T-helper 1 cell treated with Interleukin-12 subunit alpha and Interleukin-12 subunit beta and Interleukin-4 antibody, amounts not matched to agents 30 μg/mL and 1 μg/mL, for 36 hours (primary cell): ENCODE measurements at regions not wholly inside any gene's neighbourhood (a gene's known extent, or its start where the extent isn't known, plus 50 kb on each side); places are given as distances from the start of the nearest gene placed in this dataset.
"Not testable (repeated sequence)": the region's sequence is repeated elsewhere in the genome, so short reads cannot be mapped to it uniquely, and the experiment has no call there.

ENCODE experiments used
- H3K27ac Mint-ChIP-seq: one replicate; pipeline ENCODE4 v1.8.0; 2021; ENCODE audit warnings: mild to moderate bottlenecking, mixed read lengths
- H3K27me3 Mint-ChIP-seq: one replicate; pipeline ENCODE4 v1.8.0; 2021; ENCODE audit warnings: low read depth, mixed read lengths
- H3K36me3 Mint-ChIP-seq: one replicate; pipeline ENCODE4 v1.8.0; 2021; ENCODE audit warnings: low read depth, mixed read lengths
- H3K4me1 Mint-ChIP-seq: one replicate; pipeline ENCODE4 v1.8.0; 2021; ENCODE audit warnings: low read depth, mixed read lengths
- H3K4me3 Mint-ChIP-seq: one replicate; pipeline ENCODE4 v1.8.0; 2021; ENCODE audit warnings: mild to moderate bottlenecking, moderate library complexity, mixed read lengths
- H3K9me3 Mint-ChIP-seq: one replicate; pipeline ENCODE4 v1.8.0; 2021; ENCODE audit warnings: mixed read lengths

GRCh38 chr3:146770301-146770700, 165.2 kb upstream of the PLSCR5 start:
- Mint-ChIP-seq H3K27me3 (no peaks in the 10 kb centered on the region), H3K36me3 (no peaks in the 10 kb centered on the region), H3K4me3 (no peak overlapping the region), H3K4me1 (no peaks in the 10 kb centered on the region), H3K27ac (no peak overlapping the region), H3K9me3 (peaks cover 12% of the 10 kb centered on the region)

- no peak overlapping the region for H3K27ac Mint-ChIP-seq
- H3K27me3 Mint-ChIP-seq = no peaks in the 10 kb centered on the region
- no peaks in the 10 kb centered on the region for H3K9me3 Mint-ChIP-seq
- no peaks in the 10 kb centered on the region for H3K36me3 Mint-ChIP-seq
- H3K4me1 Mint-ChIP-seq = no peaks in the 10 kb centered on the region
- H3K4me3 Mint-ChIP-seq = no peak overlapping the region
These were observed 152.6 kb upstream of the PLSCR5 start for GRCh38 chr3:146757759-146758158.

GRCh38 chr3:146750196-146750595, 145.1 kb upstream of the PLSCR5 start:
- no peaks in the 10 kb centered on the region for H3K36me3 Mint-ChIP-seq
- H3K9me3 Mint-ChIP-seq = no peaks in the 10 kb centered on the region
- H3K27ac Mint-ChIP-seq = no peak overlapping the region
- H3K4me3 Mint-ChIP-seq = no peak overlapping the region
- H3K4me1 Mint-ChIP-seq = no peaks in the 10 kb centered on the region
- H3K27me3 Mint-ChIP-seq = no peaks in the 10 kb centered on the region

- Mint-ChIP-seq H3K27me3 (no peaks in the 10 kb centered on the region), H3K27ac (no peak overlapping the region), H3K4me1 (no peaks in the 10 kb centered on the region), H3K36me3 (no peaks in the 10 kb centered on the region), H3K4me3 (no peak overlapping the region), H3K9me3 (no peaks in the 10 kb centered on the region)
These were observed 142.8 kb upstream of the PLSCR5 start for GRCh38 chr3:146747928-146748327.

GRCh38 chr3:146747051-146747450, 141.9 kb upstream of the PLSCR5 start:
- Mint-ChIP-seq H3K36me3 (no peaks in the 10 kb centered on the region), H3K27ac (no peak overlapping the region), H3K27me3 (no peaks in the 10 kb centered on the region), H3K9me3 (no peaks in the 10 kb centered on the region), H3K4me1 (no peaks in the 10 kb centered on the region), H3K4me3 (no peak overlapping the region)

- Mint-ChIP-seq H3K4me3 (no peak overlapping the region), H3K27ac (no peak overlapping the region), H3K36me3 (no peaks in the 10 kb centered on the region), H3K27me3 (no peaks in the 10 kb centered on the region), H3K9me3 (no peaks in the 10 kb centered on the region), H3K4me1 (no peaks in the 10 kb centered on the region)
These were observed 141.0 kb upstream of the PLSCR5 start for GRCh38 chr3:146746190-146746589.

GRCh38 chr3:146739203-146739671, 134.1 kb upstream of the PLSCR5 start:
- H3K27ac Mint-ChIP-seq = no peak overlapping the region
- H3K9me3 Mint-ChIP-seq = no peaks in the 10 kb centered on the region
- no peaks in the 10 kb centered on the region for H3K27me3 Mint-ChIP-seq
- H3K36me3 Mint-ChIP-seq = no peaks in the 10 kb centered on the region
- no peak overlapping the region for H3K4me3 Mint-ChIP-seq
- no peaks in the 10 kb centered on the region for H3K4me1 Mint-ChIP-seq

GRCh38 chr3:146732325-146732724, 127.2 kb upstream of the PLSCR5 start:
- Mint-ChIP-seq H3K4me1 (no peaks in the 10 kb centered on the region), H3K36me3 (no peaks in the 10 kb centered on the region), H3K4me3 (no peak overlapping the region), H3K9me3 (peaks cover 5% of the 10 kb centered on the region), H3K27ac (no peak overlapping the region), H3K27me3 (no peaks in the 10 kb centered on the region)

- no peaks in the 10 kb centered on the region for H3K9me3 Mint-ChIP-seq
- no peaks in the 10 kb centered on the region for H3K36me3 Mint-ChIP-seq
- no peak overlapping the region for H3K27ac Mint-ChIP-seq
- no peak overlapping the region for H3K4me3 Mint-ChIP-seq
- H3K4me1 Mint-ChIP-seq = no peaks in the 10 kb centered on the region
- no peaks in the 10 kb centered on the region for H3K27me3 Mint-ChIP-seq
These were observed 110.0 kb upstream of the PLSCR5 start for GRCh38 chr3:146715170-146715569.

- H3K27me3 Mint-ChIP-seq = no peaks in the 10 kb centered on the region
These were observed 107.7 kb upstream of the PLSCR5 start for GRCh38 chr3:146712806-146713205.

GRCh38 chr3:146709969-146710368, 104.8 kb upstream of the PLSCR5 start:
- Mint-ChIP-seq H3K9me3 (no peaks in the 10 kb centered on the region), H3K27ac (no peak overlapping the region), H3K4me3 (no peak overlapping the region), H3K4me1 (no peaks in the 10 kb centered on the region), H3K27me3 (no peaks in the 10 kb centered on the region), H3K36me3 (no peaks in the 10 kb centered on the region)

More at GRCh38 chr3:146712806-146713205, 107.7 kb upstream of the PLSCR5 start:
- H3K4me3 Mint-ChIP-seq = no peak overlapping the region
- H3K27ac Mint-ChIP-seq = no peak overlapping the region
- H3K4me1 Mint-ChIP-seq = no peaks in the 10 kb centered on the region
- no peaks in the 10 kb centered on the region for H3K36me3 Mint-ChIP-seq
- H3K9me3 Mint-ChIP-seq = no peaks in the 10 kb centered on the region

- no peaks in the 10 kb centered on the region for H3K36me3 Mint-ChIP-seq
- H3K27ac Mint-ChIP-seq = no peak overlapping the region
- no peaks in the 10 kb centered on the region for H3K27me3 Mint-ChIP-seq
- H3K9me3 Mint-ChIP-seq = no peaks in the 10 kb centered on the region
- no peak overlapping the region for H3K4me3 Mint-ChIP-seq
- no peaks in the 10 kb centered on the region for H3K4me1 Mint-ChIP-seq
These were observed 100.1 kb upstream of the PLSCR5 start for GRCh38 chr3:146705225-146705624.

GRCh38 chr3:146702237-146702636, 97.1 kb upstream of the PLSCR5 start:
- H3K4me3 Mint-ChIP-seq = no peak overlapping the region
- no peaks in the 10 kb centered on the region for H3K36me3 Mint-ChIP-seq
- no peaks in the 10 kb centered on the region for H3K9me3 Mint-ChIP-seq
- no peaks in the 10 kb centered on the region for H3K4me1 Mint-ChIP-seq
- H3K27me3 Mint-ChIP-seq = no peaks in the 10 kb centered on the region
- H3K27ac Mint-ChIP-seq = no peak overlapping the region

GRCh38 chr3:146701246-146701645, 96.1 kb upstream of the PLSCR5 start:
- Mint-ChIP-seq H3K27ac (no peak overlapping the region), H3K4me3 (no peak overlapping the region), H3K4me1 (no peaks in the 10 kb centered on the region), H3K9me3 (no peaks in the 10 kb centered on the region), H3K27me3 (no peaks in the 10 kb centered on the region), H3K36me3 (no peaks in the 10 kb centered on the region)

- H3K36me3 Mint-ChIP-seq, H3K4me1 Mint-ChIP-seq, H3K4me3 Mint-ChIP-seq, H3K27ac Mint-ChIP-seq, H3K27me3 Mint-ChIP-seq, H3K9me3 Mint-ChIP-seq: not testable (repeated sequence)
These were observed 94.9 kb upstream of the PLSCR5 start for GRCh38 chr3:146700025-146700424.

GRCh38 chr3:146692254-146692653, 87.1 kb upstream of the PLSCR5 start:
- Mint-ChIP-seq H3K27ac (no peak overlapping the region), H3K4me1 (no peaks in the 10 kb centered on the region), H3K36me3 (no peaks in the 10 kb centered on the region), H3K4me3 (no peak overlapping the region), H3K9me3 (no peaks in the 10 kb centered on the region), H3K27me3 (no peaks in the 10 kb centered on the region)
